ENCODE measurements at regions not wholly inside any gene's neighbourhood (a gene's known extent, or its start where the extent isn't known, plus 50 kb on each side); places are given as distances from the start of the nearest gene placed in this dataset.

- Histone ChIP-seq H3K4me1 (no peaks in the 10 kb centered on the region), H3K9me3 (no peaks in the 10 kb centered on the region), H3K36me3 (ENCODE audit: insufficient read depth in 1 of 2, low read depth in 1 of 2) (no peaks in the 10 kb centered on the region), H3K4me3 (no peak overlapping the region), H3K27ac (no peak overlapping the region), H3K27me3 (ENCODE audit: insufficient read depth in 3 of 3, low read length in 2 of 3) (no peaks in the 10 kb centered on the region)
- TF ChIP-seq CTCF (IDR thresholded peaks at IDR 0.05): no peak
- 93 to 95% (median 93%) methylated on average over 1 of the region's 1 CpG for WGBS, 3 donors
- intact Hi-C loops (cut with DNase I): no loop called here
- no peak for ATAC-seq
- DNase-seq: no peak
These were observed 640.0 kb upstream of the CCDC54 start for GRCh38 chr3:106737265-106737664.

GRCh38 chr3:106740116-106740515 is 637.1 kb upstream of the CCDC54 start:
- no peak for TF ChIP-seq CTCF (IDR thresholded peaks at IDR 0.05)
- DNase-seq: no peak
- Histone ChIP-seq H3K4me1 (no peaks in the 10 kb centered on the region), H3K36me3 (ENCODE audit: insufficient read depth in 1 of 2, low read depth in 1 of 2) (no peaks in the 10 kb centered on the region), H3K27me3 (ENCODE audit: insufficient read depth in 3 of 3, low read length in 2 of 3) (no peaks in the 10 kb centered on the region), H3K9me3 (no peaks in the 10 kb centered on the region), H3K27ac (no peak overlapping the region), H3K4me3 (no peak overlapping the region)
- intact Hi-C loops (cut with DNase I): no loop called here
- 24 to 38% (median 33%) methylated on average over 1 of the region's 1 CpG for WGBS, 3 donors
- ATAC-seq: no peak

GRCh38 chr3:106745344-106746168 is 631.7 kb upstream of the CCDC54 start:
- H3K36me3 ChIP-seq (ENCODE audit: insufficient read depth in 1 of 2, low read depth in 1 of 2): no peaks in the 10 kb centered on the region
- no peak for DNase-seq
- H3K9me3 ChIP-seq: no peaks in the 10 kb centered on the region
- no peak for ATAC-seq
- no peaks in the 10 kb centered on the region for H3K4me1 ChIP-seq
- intact Hi-C loops (cut with DNase I): no loop called here
- TF ChIP-seq CTCF (IDR thresholded peaks at IDR 0.05): no peak
- WGBS, 3 donors: 61 to 66% (median 62%) methylated on average over 7 of the region's 7 CpGs
- H3K27me3 ChIP-seq (ENCODE audit: insufficient read depth in 3 of 3, low read length in 2 of 3): no peaks in the 10 kb centered on the region
- no peak overlapping the region for H3K4me3 ChIP-seq
- H3K27ac ChIP-seq: no peak overlapping the region

GRCh38 chr3:106746286-106746685 is 631.0 kb upstream of the CCDC54 start:
- Histone ChIP-seq H3K36me3 (ENCODE audit: insufficient read depth in 1 of 2, low read depth in 1 of 2) (no peaks in the 10 kb centered on the region), H3K27me3 (ENCODE audit: insufficient read depth in 3 of 3, low read length in 2 of 3) (no peaks in the 10 kb centered on the region), H3K4me3 (no peak overlapping the region), H3K27ac (no peak overlapping the region), H3K9me3 (no peaks in the 10 kb centered on the region), H3K4me1 (no peaks in the 10 kb centered on the region)
- no peak for TF ChIP-seq CTCF (IDR thresholded peaks at IDR 0.05)
- DNase-seq: no peak
- intact Hi-C loops (cut with DNase I): no loop called here
- no peak for ATAC-seq
